SK-N-MC (cell line): ENCODE measurements at regions not wholly inside any gene's neighbourhood (a gene's known extent, or its start where the extent isn't known, plus 50 kb on each side); places are given as distances from the start of the nearest gene placed in this dataset.
"Not testable (repeated sequence)": the region's sequence is repeated elsewhere in the genome, so short reads cannot be mapped to it uniquely, and the experiment has no call there.

Source experiments
- DNase-seq: peaks from one replicate; pipeline ENCODE4 v3.0.0-alpha.2; 2011; ENCODE audit warnings: low read depth, low spot score
- H3K27ac ChIP-seq: fragments of 200-600 bp; sonication (generic); 2 replicates; pipeline ENCODE4 v1.5.1; 2016; ENCODE audit warnings: mixed run types
- H3K36me3 ChIP-seq: fragments of 200-600 bp; sonication (generic); 2 replicates; pipeline ENCODE4 v1.6.1; 2017; ENCODE audit warnings: antibody characterized with exemption, low read length, mixed read lengths; ENCODE audit not compliant: insufficient read depth
- H3K4me3 ChIP-seq: fragments of 200-600 bp; sonication (generic); 2 replicates; pipeline ENCODE4 v1.5.1; 2016
- H3K9ac ChIP-seq: fragments of 200-600 bp; sonication (generic); 2 replicates; pipeline ENCODE4 v1.8.0; 2017; ENCODE audit warnings: mixed run types, mixed read lengths; ENCODE audit not compliant: insufficient read length
- H3K9me3 ChIP-seq: fragments of 200-600 bp; sonication (generic); 2 replicates; pipeline ENCODE4 v1.6.1; 2017; ENCODE audit warnings: low read depth, mild to moderate bottlenecking, antibody characterized with exemption, low read length, moderate library complexity, mixed read lengths
- EZH2 ChIP-seq: fragments of 200-600 bp; sonication (generic); IDR thresholded peaks from one replicate; pipeline ENCODE4 v1.6.1; 2017; ENCODE audit warnings: antibody characterized with exemption
- FOXP2 ChIP-seq: optimal IDR thresholded peaks from 2 replicates; pipeline ENCODE3; 2011; ENCODE audit warnings: mild to moderate bottlenecking, moderate library complexity; ENCODE audit not compliant: insufficient read depth; ENCODE audit errors: extremely low read length, control extremely low read depth
- POLR2AphosphoS5 ChIP-seq: IDR thresholded peaks from 2 replicates; pipeline ENCODE4 v1.6.1; 2012; ENCODE audit warnings: mild to moderate bottlenecking, low read depth, low read length, borderline replicate concordance

GRCh38 chr9:39583413-39583747 lies 227.9 kb downstream of the SPATA31A1 start:
- not testable (repeated sequence) for H3K36me3 ChIP-seq, H3K9me3 ChIP-seq, DNase-seq, H3K27ac ChIP-seq, H3K9ac ChIP-seq, H3K4me3 ChIP-seq

GRCh38 chr9:39585233-39585632 lies 229.8 kb downstream of the SPATA31A1 start:
- not testable (repeated sequence) for H3K9me3 ChIP-seq, H3K27ac ChIP-seq, H3K4me3 ChIP-seq, H3K36me3 ChIP-seq, H3K9ac ChIP-seq, DNase-seq

GRCh38 chr9:39587844-39588499 lies 232.5 kb downstream of the SPATA31A1 start:
- Histone ChIP-seq H3K9me3 (no peaks in the 10 kb centered on the region), H3K4me3 (no peak overlapping the region), H3K36me3 (no peaks in the 10 kb centered on the region), H3K27ac (no peak overlapping the region), H3K9ac (no peak overlapping the region)
- DNase-seq, result no peak
- TF ChIP-seq EZH2 (no peak), POLR2AphosphoS5 (no peak), FOXP2 (no peak)

GRCh38 chr9:39588500-39589137 lies 233.2 kb downstream of the SPATA31A1 start:
- H3K9me3 ChIP-seq, result no peaks in the 10 kb centered on the region
- no peaks in the 10 kb centered on the region for H3K36me3 ChIP-seq
- no peak for TF ChIP-seq EZH2
- no peak for TF ChIP-seq POLR2AphosphoS5
- TF ChIP-seq FOXP2, result no peak
- H3K4me3 ChIP-seq, result no peak overlapping the region
- no peak overlapping the region for H3K27ac ChIP-seq
- no peak for DNase-seq
- no peak overlapping the region for H3K9ac ChIP-seq

- not testable (repeated sequence) for DNase-seq, H3K9me3 ChIP-seq, H3K4me3 ChIP-seq, H3K36me3 ChIP-seq, H3K9ac ChIP-seq, H3K27ac ChIP-seq
Measured at GRCh38 chr9:39604089-39604488, 248.6 kb downstream of the SPATA31A1 start.

- DNase-seq, H3K9me3 ChIP-seq, H3K4me3 ChIP-seq, H3K9ac ChIP-seq, H3K36me3 ChIP-seq, H3K27ac ChIP-seq: not testable (repeated sequence)
Measured at GRCh38 chr9:39611449-39612231, 256.2 kb downstream of the SPATA31A1 start.

GRCh38 chr9:39616480-39616879 lies 261.0 kb downstream of the SPATA31A1 start:
- H3K9ac ChIP-seq, H3K36me3 ChIP-seq, H3K9me3 ChIP-seq, DNase-seq, H3K4me3 ChIP-seq, H3K27ac ChIP-seq: not testable (repeated sequence)

GRCh38 chr9:39624048-39624447 lies 268.6 kb downstream of the SPATA31A1 start:
- H3K9me3 ChIP-seq, H3K9ac ChIP-seq, H3K4me3 ChIP-seq, H3K27ac ChIP-seq, H3K36me3 ChIP-seq, DNase-seq: not testable (repeated sequence)

GRCh38 chr9:39632071-39632470 lies 276.6 kb downstream of the SPATA31A1 start:
- H3K27ac ChIP-seq, H3K9ac ChIP-seq, H3K4me3 ChIP-seq, DNase-seq, H3K9me3 ChIP-seq, H3K36me3 ChIP-seq: not testable (repeated sequence)

GRCh38 chr9:39649029-39649428 lies 293.6 kb downstream of the SPATA31A1 start:
- H3K36me3 ChIP-seq, DNase-seq, H3K27ac ChIP-seq, H3K4me3 ChIP-seq, H3K9ac ChIP-seq, H3K9me3 ChIP-seq: not testable (repeated sequence)

- not testable (repeated sequence) for H3K27ac ChIP-seq, DNase-seq, H3K9ac ChIP-seq, H3K36me3 ChIP-seq, H3K9me3 ChIP-seq, H3K4me3 ChIP-seq
Measured at GRCh38 chr9:39656960-39657603, 301.6 kb downstream of the SPATA31A1 start.

- DNase-seq, H3K27ac ChIP-seq, H3K9me3 ChIP-seq, H3K9ac ChIP-seq, H3K4me3 ChIP-seq, H3K36me3 ChIP-seq: not testable (repeated sequence)
Measured at GRCh38 chr9:39663020-39663419, 307.6 kb downstream of the SPATA31A1 start.

GRCh38 chr9:39663713-39664112 lies 308.2 kb downstream of the SPATA31A1 start:
- H3K9me3 ChIP-seq, H3K36me3 ChIP-seq, H3K9ac ChIP-seq, DNase-seq, H3K4me3 ChIP-seq, H3K27ac ChIP-seq: not testable (repeated sequence)
